Hepatocyte (in vitro differentiated cells): ENCODE measurements at regions not wholly inside any gene's neighbourhood (a gene's known extent, or its start where the extent isn't known, plus 50 kb on each side); places are given as distances from the start of the nearest gene placed in this dataset.
"Not testable (repeated sequence)": the region's sequence is repeated elsewhere in the genome, so short reads cannot be mapped to it uniquely, and the experiment has no call there.

ENCODE experiments used
- CTCF ChIP-seq: fragments of 200-600 bp; sonication (generic); IDR thresholded peaks from 2 replicates; pipeline ENCODE4 v1.5.1; 2016; ENCODE audit warnings: antibody characterized with exemption, mild to moderate bottlenecking; ENCODE audit not compliant: poor library complexity
- EZH2phosphoT487 ChIP-seq: fragments of 200-600 bp; sonication (generic); IDR thresholded peaks from one replicate; pipeline ENCODE4 v1.6.1; 2018; ENCODE audit warnings: antibody characterized with exemption, mild to moderate bottlenecking, low read depth, moderate library complexity; ENCODE audit not compliant: unreplicated experiment, severe bottlenecking

GRCh38 chr1:244309191-244309590 lies 142.5 kb downstream of the ADSS2 start:
- not testable (repeated sequence) for TF ChIP-seq EZH2phosphoT487, CTCF
